Mucosa of gallbladder (tissue), 1 donor: ENCODE measurements at regions not wholly inside any gene's neighbourhood (a gene's known extent, or its start where the extent isn't known, plus 50 kb on each side); places are given as distances from the start of the nearest gene placed in this dataset.
"Not testable (repeated sequence)": the region's sequence is repeated elsewhere in the genome, so short reads cannot be mapped to it uniquely, and the experiment has no call there.

Source experiments
- DNase-seq: peaks from one replicate; pipeline ENCODE4 v3.0.0-alpha.2; 2020; ENCODE audit warnings: low spot score
- donor health status: DM: no; HTN: no; CAD: no.

GRCh38 chr5:124514956-124515355 is 231.5 kb downstream of the ZNF608 start:
- DNase-seq, result no peak

GRCh38 chr5:124512952-124513632 is 233.3 kb downstream of the ZNF608 start:
- no peak for DNase-seq

- DNase-seq, result no peak
These were observed 234.2 kb downstream of the ZNF608 start for GRCh38 chr5:124512236-124512635.

GRCh38 chr5:124511791-124512190 is 234.6 kb downstream of the ZNF608 start:
- no peak for DNase-seq

- DNase-seq, result no peak
These were observed 238.8 kb downstream of the ZNF608 start for GRCh38 chr5:124507688-124508087.

GRCh38 chr5:124504081-124504916 is 242.1 kb downstream of the ZNF608 start:
- DNase-seq, result no peak

- no peak for DNase-seq
These were observed 243.9 kb downstream of the ZNF608 start for GRCh38 chr5:124502551-124502950.

GRCh38 chr5:124499818-124500217 is 246.6 kb downstream of the ZNF608 start:
- not testable (repeated sequence) for DNase-seq

- not testable (repeated sequence) for DNase-seq
These were observed 249.5 kb downstream of the ZNF608 start for GRCh38 chr5:124496968-124497367.

GRCh38 chr5:124494540-124495116 is 251.8 kb downstream of the ZNF608 start:
- DNase-seq, result no peak

- no peak for DNase-seq
These were observed 253.8 kb downstream of the ZNF608 start for GRCh38 chr5:124492444-124493224.

GRCh38 chr5:124490315-124490714 is 256.1 kb downstream of the ZNF608 start:
- DNase-seq, result not testable (repeated sequence)

- no peak for DNase-seq
These were observed 265.0 kb downstream of the ZNF608 start for GRCh38 chr5:124481419-124481818.

GRCh38 chr5:124480964-124481363 is 265.5 kb downstream of the ZNF608 start:
- no peak for DNase-seq

GRCh38 chr5:124480022-124480421 is 266.4 kb downstream of the ZNF608 start:
- DNase-seq, result no peak

- no peak for DNase-seq
These were observed 268.2 kb downstream of the ZNF608 start for GRCh38 chr5:124478264-124478663.

- DNase-seq, result no peak
These were observed 268.9 kb downstream of the ZNF608 start for GRCh38 chr5:124477577-124477976.

GRCh38 chr5:124477062-124477461 is 269.4 kb downstream of the ZNF608 start:
- DNase-seq, result no peak

- no peak for DNase-seq
These were observed 271.8 kb downstream of the ZNF608 start for GRCh38 chr5:124474528-124475215.

GRCh38 chr5:124468671-124469411 is 277.6 kb downstream of the ZNF608 start:
- no peak for DNase-seq

- DNase-seq, result no peak
These were observed 278.7 kb downstream of the ZNF608 start for GRCh38 chr5:124467745-124468144.
